SU-DHL-6 (cell line): ENCODE measurements at regions not wholly inside any gene's neighbourhood (a gene's known extent, or its start where the extent isn't known, plus 50 kb on each side); places are given as distances from the start of the nearest gene placed in this dataset.
"Not testable (repeated sequence)": the region's sequence is repeated elsewhere in the genome, so short reads cannot be mapped to it uniquely, and the experiment has no call there.

Experiments used
- H2AFZ ChIP-seq: fragments of 200-600 bp; sonication (generic); 2 replicates; pipeline ENCODE4 v1.6.1; 2014; ENCODE audit warnings: low read depth, mild to moderate bottlenecking, moderate library complexity, mixed read lengths, antibody characterized with exemption, low read length; ENCODE audit not compliant: severe bottlenecking
- H3F3A ChIP-seq: fragments of 200-600 bp; shearing (Covaris generic); 2 replicates; pipeline ENCODE4 v1.6.0; 2016; ENCODE audit warnings: antibody characterized with exemption, mild to moderate bottlenecking; ENCODE audit not compliant: insufficient read depth
- H3K27ac ChIP-seq: fragments of 200-600 bp; sonication (generic); 2 replicates; pipeline ENCODE4 v1.5.1; 2016; ENCODE audit warnings: low read depth, mild to moderate bottlenecking, low read length, moderate library complexity, mixed read lengths
- H3K27me3 ChIP-seq: fragments of 200-600 bp; sonication (generic), shearing (Covaris generic); 2 replicates; pipeline ENCODE4 v1.6.0; 2014; ENCODE audit warnings: mild to moderate bottlenecking, low read length
- H3K36me3 ChIP-seq: fragments of 200-600 bp; sonication (generic); 2 replicates; pipeline ENCODE4 v1.6.1; 2014; ENCODE audit warnings: mild to moderate bottlenecking, low read length, mixed read lengths
- H3K4me2 ChIP-seq: fragments of 300-600, 200-600 bp; shearing (Covaris generic), sonication (generic); 2 replicates; pipeline ENCODE4 v1.6.0; 2014; ENCODE audit warnings: low read length, low read depth, mild to moderate bottlenecking; ENCODE audit not compliant: poor library complexity, severe bottlenecking
- H3K4me3 ChIP-seq: fragments of 200-600 bp; sonication (generic); 2 replicates; pipeline ENCODE4 v1.5.1; 2014; ENCODE audit warnings: antibody characterized with exemption, low read length, mild to moderate bottlenecking, mixed read lengths; ENCODE audit not compliant: insufficient read depth, poor library complexity, severe bottlenecking
- H3K79me2 ChIP-seq: fragments of 200-600 bp; sonication (generic); 2 replicates; pipeline ENCODE4 v1.6.1; 2014; ENCODE audit warnings: mild to moderate bottlenecking, low read length, moderate library complexity; ENCODE audit not compliant: insufficient read depth
- H3K9ac ChIP-seq: fragments of 200-600 bp; sonication (generic); 2 replicates; pipeline ENCODE4 v1.7.0; 2014; ENCODE audit warnings: mild to moderate bottlenecking, low read length
- H3K9me2 ChIP-seq: fragments of 200-600 bp; sonication (generic); replicated peaks from 2 replicates; pipeline ENCODE4 v1.6.1; 2014; ENCODE audit warnings: low read length; ENCODE audit not compliant: insufficient read depth
- H3K9me3 ChIP-seq: fragments of 200-600 bp; sonication (generic); 2 replicates; pipeline ENCODE4 v1.6.1; 2014; ENCODE audit warnings: low read length, mixed read lengths; ENCODE audit not compliant: insufficient read depth
- H4K20me1 ChIP-seq: fragments of 200-600 bp; sonication (generic); 2 replicates; pipeline ENCODE4 v1.6.1; 2014; ENCODE audit warnings: low read depth, mild to moderate bottlenecking, antibody characterized with exemption, low read length, moderate library complexity, mixed read lengths

DNA sequence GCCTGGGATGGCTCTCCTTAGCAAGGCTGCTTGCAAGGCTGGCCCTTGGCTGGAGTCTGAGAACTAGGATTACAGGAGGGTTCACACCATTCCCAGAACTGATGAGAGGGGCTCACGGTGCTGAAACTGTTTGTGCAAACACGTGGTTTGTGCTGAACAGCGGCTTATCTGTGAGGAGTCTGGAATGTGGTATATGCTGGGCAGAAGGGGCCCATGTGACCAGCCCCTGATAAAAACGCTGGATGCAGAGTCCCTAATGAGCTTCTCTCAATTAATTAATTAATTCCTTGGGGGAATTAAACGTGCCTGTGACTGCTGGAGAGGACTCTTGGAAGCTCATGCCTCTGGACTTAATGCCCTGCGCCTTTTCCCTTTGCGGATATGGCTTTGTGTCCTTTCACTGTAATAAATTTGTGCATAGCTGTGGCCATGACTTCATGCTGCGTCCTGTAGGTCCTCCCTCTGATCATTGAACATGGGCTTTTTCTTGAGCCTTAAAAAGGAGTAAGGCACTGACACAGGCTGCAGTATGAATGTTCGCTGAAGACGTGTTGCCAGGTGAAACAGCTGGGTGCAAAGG lies 109.7 kb downstream of the CDRT15L2 start:
- H3F3A ChIP-seq, H3K27ac ChIP-seq, H3K79me2 ChIP-seq, H3K9me2 ChIP-seq, H2AFZ ChIP-seq, H3K4me2 ChIP-seq, H4K20me1 ChIP-seq, H3K36me3 ChIP-seq, H3K9me3 ChIP-seq, H3K27me3 ChIP-seq, H3K4me3 ChIP-seq, H3K9ac ChIP-seq: not testable (repeated sequence)

- H3K9me3 ChIP-seq, H3K27ac ChIP-seq, H3K79me2 ChIP-seq, H3K9ac ChIP-seq, H4K20me1 ChIP-seq, H3K4me3 ChIP-seq, H3K36me3 ChIP-seq, H3K4me2 ChIP-seq, H3K9me2 ChIP-seq, H3F3A ChIP-seq, H2AFZ ChIP-seq, H3K27me3 ChIP-seq: not testable (repeated sequence)
Observed at GRCh38 chr17:20692706-20693105, 113.2 kb downstream of the CDRT15L2 start.

DNA sequence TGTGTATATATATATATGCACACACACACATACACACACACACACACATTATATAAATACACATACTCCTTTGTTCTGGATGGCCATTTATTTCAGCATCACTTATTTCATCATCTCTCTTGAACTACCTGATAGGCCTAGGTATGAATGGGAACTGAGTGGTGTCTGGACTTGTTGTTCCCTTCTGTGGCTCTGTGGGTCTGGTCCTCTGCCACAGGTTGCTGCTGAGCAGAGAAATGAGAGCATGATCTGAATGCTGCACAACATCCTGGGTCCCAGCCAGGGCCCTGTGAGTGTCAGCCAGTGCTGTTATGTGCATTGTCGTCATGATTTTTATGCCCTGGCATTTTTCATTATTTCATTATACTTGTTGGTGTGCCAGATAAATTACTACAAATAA lies 116.3 kb downstream of the CDRT15L2 start:
- H4K20me1 ChIP-seq, H2AFZ ChIP-seq, H3K9me3 ChIP-seq, H3K79me2 ChIP-seq, H3K9me2 ChIP-seq, H3F3A ChIP-seq, H3K36me3 ChIP-seq, H3K4me3 ChIP-seq, H3K27me3 ChIP-seq, H3K9ac ChIP-seq, H3K4me2 ChIP-seq, H3K27ac ChIP-seq: not testable (repeated sequence)

- not testable (repeated sequence) for H3K4me2 ChIP-seq, H2AFZ ChIP-seq, H3K4me3 ChIP-seq, H3K27me3 ChIP-seq, H4K20me1 ChIP-seq, H3K36me3 ChIP-seq, H3K9ac ChIP-seq, H3K27ac ChIP-seq, H3K9me2 ChIP-seq, H3F3A ChIP-seq, H3K79me2 ChIP-seq, H3K9me3 ChIP-seq
Observed at GRCh38 chr17:20698463-20699206, 119.1 kb downstream of the CDRT15L2 start.

- H3K27me3 ChIP-seq, H2AFZ ChIP-seq, H3K27ac ChIP-seq, H3K9me2 ChIP-seq, H3F3A ChIP-seq, H4K20me1 ChIP-seq, H3K79me2 ChIP-seq, H3K36me3 ChIP-seq, H3K4me2 ChIP-seq, H3K9ac ChIP-seq, H3K9me3 ChIP-seq, H3K4me3 ChIP-seq: not testable (repeated sequence)
Observed at GRCh38 chr17:20700528-20700927, 121.0 kb downstream of the CDRT15L2 start.

DNA sequence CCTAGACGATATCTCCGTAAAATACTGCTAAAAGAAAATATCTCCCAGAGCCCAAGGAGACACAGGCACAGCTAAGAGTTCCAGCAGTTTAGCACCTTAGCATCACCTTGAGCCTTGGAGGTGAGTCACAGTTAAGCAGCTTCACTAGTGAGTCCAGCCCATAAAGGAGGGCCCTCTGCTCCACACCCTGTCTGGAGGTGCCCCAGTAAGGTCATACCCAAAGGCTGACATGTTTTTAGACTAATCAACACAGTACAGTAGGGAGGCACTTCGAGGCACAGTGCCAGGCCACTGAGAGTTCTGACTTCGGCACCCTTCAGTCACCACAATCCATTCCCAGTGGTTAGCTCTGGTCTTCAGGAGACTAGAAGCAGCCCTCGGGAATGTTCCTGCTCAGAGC lies 121.8 kb downstream of the CDRT15L2 start:
- not testable (repeated sequence) for H3K4me2 ChIP-seq, H3K79me2 ChIP-seq, H3K27ac ChIP-seq

More for the DNA sequence above, 121.8 kb downstream of the CDRT15L2 start:
- H3K36me3 ChIP-seq, H3K9ac ChIP-seq, H3F3A ChIP-seq, H3K9me3 ChIP-seq, H3K9me2 ChIP-seq, H3K27me3 ChIP-seq, H4K20me1 ChIP-seq, H2AFZ ChIP-seq, H3K4me3 ChIP-seq: not testable (repeated sequence)
